ENCODE measurements at regions not wholly inside any gene's neighbourhood (a gene's known extent, or its start where the extent isn't known, plus 50 kb on each side); places are given as distances from the start of the nearest gene placed in this dataset.

DNA sequence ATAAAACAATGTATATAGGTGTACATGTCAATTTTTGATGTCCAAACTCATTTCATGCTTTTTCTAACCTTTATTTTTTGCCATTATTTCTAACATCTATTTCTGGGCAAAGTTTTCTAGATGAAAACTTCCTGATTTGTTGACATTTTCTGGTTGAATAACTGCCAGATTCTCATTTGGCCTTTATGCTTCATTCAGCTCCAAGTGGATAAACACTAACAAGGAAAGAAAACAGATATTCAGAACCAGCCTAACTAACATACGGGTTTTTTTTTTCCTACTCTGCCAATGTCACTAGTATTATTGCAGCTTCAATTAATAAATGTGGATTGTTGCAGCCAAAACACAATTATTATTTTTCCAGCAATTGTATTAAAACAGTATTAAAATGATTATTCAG is 50.9 kb upstream of the RAP1GDS1 start:
- DNase-seq, result peak; percentile 14

DNA sequence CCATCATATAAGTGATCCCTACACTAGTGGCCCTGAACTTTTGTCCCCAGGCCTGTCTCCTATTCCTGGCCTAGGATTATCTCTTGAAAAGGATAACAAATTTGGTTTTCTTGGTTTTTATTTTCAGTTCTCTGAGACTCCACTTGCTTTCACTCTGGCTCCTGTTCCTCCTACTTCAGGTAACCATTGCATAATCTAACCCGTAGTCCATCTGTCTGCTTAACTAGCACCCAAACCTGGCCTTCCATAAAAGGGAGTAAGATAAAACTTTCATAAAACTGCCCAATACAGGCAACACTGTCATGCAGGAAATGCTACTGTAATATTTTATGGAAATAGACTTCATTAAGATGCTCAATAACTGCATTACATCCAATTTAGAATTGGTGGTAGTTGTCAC is 52.1 kb upstream of the RAP1GDS1 start:
- no peak for DNase-seq

DNA sequence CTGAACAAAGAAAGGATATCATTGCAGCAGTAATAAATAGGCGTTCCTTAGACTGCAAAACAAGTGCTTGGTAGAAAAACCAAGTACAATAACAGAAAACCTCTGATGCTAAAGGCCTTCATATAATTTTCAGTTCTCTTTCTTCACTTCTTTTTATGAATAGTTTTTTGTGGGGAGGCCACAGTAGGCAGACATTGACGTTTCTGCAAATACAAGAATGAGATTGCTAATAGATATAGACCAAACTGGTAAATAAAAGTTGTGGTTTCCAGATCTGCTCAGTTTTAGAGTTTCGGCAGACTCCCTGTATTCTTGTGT is 57.0 kb upstream of the RAP1GDS1 start:
- DNase-seq, result no peak

DNA sequence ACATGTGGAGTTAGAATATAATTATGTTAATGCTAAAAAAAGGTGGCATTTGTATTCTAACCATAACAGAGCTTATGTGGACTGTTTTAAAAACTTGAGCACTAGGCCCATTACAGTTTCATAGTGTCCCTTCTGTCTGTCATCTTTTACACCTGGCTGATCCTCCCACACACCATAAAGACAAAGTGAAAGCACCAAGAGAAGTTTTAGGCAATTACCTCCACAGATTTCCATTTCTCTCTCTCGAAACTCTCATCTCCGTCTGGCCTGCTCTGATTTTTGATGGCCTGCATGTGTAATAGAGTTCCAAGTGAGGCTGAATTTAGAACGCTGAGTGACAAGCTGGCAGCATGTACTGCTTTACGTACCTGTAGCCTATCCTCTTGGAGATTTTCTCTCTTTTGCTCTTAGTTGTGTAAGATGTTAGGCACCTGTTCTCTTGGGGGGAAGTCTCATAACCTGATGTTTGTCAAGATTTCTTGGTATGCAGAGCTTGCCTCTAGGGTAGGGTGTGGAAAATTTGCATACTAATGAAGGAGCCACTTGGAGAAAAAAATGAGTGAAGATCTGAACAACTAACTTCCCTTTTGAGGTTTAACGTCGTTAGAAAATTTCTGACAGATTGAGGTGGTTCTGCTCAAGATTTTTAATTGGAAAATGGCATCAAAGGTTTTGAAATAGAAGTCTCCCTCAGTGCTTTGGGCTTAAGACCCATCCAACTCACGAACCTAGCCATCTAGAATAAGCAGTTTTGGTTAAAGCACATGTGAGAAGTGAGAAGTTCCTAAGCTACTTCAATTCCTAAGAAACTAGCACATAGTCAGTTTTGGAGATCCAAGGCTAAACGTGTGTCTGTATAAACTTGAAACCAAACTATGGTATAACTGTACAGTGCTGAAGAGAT is 57.6 kb upstream of the RAP1GDS1 start:
- no peak for DNase-seq

DNA sequence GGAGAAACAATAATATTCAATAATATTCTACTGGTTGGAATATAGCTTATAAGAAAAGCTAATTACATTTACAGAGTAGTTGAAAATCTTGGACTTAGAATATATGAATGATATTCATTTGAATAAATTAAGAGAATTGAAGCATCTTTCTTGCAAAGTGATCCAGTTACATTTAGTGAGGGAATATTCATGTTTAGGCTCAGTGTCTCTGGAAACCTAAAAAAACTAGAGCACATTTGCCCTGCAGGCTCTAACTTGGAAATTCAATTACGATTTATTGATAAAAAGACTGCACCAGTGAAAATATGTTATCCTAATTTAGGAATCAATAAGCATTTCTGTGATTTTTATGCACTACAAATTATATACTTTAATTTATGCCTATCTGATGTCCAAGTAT is 58.3 kb upstream of the RAP1GDS1 start:
- DNase-seq, result no peak

DNA sequence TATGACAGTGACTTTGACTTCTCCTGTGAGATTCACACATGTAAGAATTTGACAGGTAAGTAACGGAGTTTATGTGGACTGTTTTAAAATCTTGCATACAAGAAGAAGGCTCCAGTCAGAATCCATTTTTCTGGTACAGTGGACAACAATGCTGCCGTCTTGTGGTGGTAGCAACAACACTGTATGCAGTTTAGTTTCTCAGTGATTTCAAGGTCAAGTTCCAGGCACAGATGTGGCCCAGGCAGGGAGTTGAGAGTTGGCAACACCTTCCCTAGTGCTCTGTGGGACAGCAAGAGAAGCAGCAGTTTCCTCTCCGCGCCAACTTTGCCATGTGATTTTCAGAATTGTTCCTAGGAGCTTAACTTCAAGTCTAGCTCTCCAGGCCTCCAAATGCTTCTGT is 56.0 kb upstream of the STPG2 start:
- no peak for DNase-seq

DNA sequence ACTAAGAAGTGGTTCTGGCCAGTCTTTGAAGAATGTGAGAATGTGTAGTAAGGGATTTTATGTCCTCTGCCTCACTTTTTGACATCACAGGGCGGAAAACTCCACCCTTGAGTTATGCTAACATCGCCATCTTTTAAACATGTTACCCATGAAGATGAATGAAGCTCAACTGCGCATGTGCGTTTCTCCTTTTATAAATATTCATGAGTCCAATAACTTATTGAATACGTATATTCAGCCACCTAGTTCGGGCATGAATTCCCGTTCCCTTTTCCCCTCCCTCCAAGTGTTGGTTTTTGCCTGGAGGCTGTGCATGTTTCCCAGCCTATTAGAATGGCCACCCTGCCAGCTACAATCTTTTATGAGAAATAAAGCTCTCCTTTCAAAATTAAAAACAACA is 51.7 kb upstream of the STPG2 start:
- DNase-seq, result no peak

DNA sequence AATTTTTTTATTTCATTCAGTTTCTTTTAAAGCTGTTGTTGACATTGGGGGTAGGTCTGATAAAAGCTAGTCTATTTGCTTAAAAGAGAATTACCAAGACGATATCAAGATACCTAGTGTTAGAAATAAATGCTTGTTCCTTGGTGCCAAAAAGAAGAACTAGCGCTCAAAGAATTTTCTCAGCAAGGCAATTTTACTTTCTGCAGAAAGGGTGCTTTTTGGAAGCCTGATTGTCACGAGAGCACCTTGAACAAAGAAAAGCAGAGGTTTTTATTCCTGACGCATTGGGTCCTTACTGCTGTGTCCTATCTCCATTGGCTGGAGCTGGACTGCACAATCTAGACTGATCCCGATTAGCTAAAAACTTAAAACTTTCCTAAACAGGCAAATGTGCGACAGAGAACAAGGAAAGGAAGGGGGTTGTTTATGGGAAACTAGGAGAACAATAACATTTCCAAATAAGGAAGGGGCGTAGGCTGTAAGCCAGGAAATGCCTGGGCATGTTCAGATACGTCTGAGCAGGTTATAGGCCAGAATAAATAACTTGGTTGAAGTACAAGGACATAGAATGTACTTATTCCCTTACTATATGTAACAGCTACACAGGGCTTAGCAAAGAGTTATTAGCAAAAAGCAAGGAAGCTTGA is 50.3 kb upstream of the STPG2 start:
- no peak for DNase-seq

All from DMS79 treated with DMSO at 0.1 percent for 48 hours (cell line).